Bronchial epithelial cell (primary cell): ENCODE measurements at regions not wholly inside any gene's neighbourhood (a gene's known extent, or its start where the extent isn't known, plus 50 kb on each side); places are given as distances from the start of the nearest gene placed in this dataset.

ENCODE experiments used
- DNase-seq: peaks from one replicate; pipeline ENCODE4 v3.0.0-alpha.2; 2010; ENCODE audit warnings: low read depth
- FAIRE-seq: peaks from 2 replicates; lab custom pipeline; 2011; peaks lifted over from hg19 to GRCh38; lab: Jason Lieb, UNC
- H3K27me3 ChIP-seq: 2 replicates; pipeline ENCODE4 v1.5.1; 2011; ENCODE audit warnings: low read length; ENCODE audit not compliant: control insufficient read depth, insufficient read depth
- H3K36me3 ChIP-seq: 2 replicates; pipeline ENCODE4 v1.5.1; 2011; ENCODE audit warnings: low read length; ENCODE audit not compliant: control insufficient read depth, insufficient read depth
- H3K4me3 ChIP-seq: 2 replicates; pipeline ENCODE4 v1.5.1; 2011; ENCODE audit warnings: mild to moderate bottlenecking, low read depth, low read length, control low read depth
- CTCF ChIP-seq: IDR thresholded peaks from 2 replicates; pipeline ENCODE4 v1.5.1; 2011; ENCODE audit warnings: mild to moderate bottlenecking, moderate library complexity, low read length, control low read depth, inconsistent platforms; ENCODE audit not compliant: insufficient read depth, severe bottlenecking

- Histone ChIP-seq H3K36me3 (no peaks in the 10 kb centered on the region), H3K27me3 (no peaks in the 10 kb centered on the region), H3K4me3 (no peak overlapping the region)
- DNase-seq = no peak
- FAIRE-seq = no peak
- TF ChIP-seq CTCF = no peak
These were observed 362.1 kb upstream of the CCL2 start for GRCh38 chr17:33892717-33893591.

- no peaks in the 10 kb centered on the region for H3K27me3 ChIP-seq
- no peak for FAIRE-seq
- no peak for TF ChIP-seq CTCF
- H3K4me3 ChIP-seq = no peak overlapping the region
- no peak for DNase-seq
- no peaks in the 10 kb centered on the region for H3K36me3 ChIP-seq
These were observed 359.6 kb upstream of the CCL2 start for GRCh38 chr17:33895491-33895890.

GRCh38 chr17:33896263-33896662, 358.8 kb upstream of the CCL2 start:
- H3K27me3 ChIP-seq = no peaks in the 10 kb centered on the region
- FAIRE-seq = no peak

GRCh38 chr17:33901085-33901484, 354.0 kb upstream of the CCL2 start:
- TF ChIP-seq CTCF = no peak
- Histone ChIP-seq H3K4me3 (no peak overlapping the region), H3K36me3 (no peaks in the 10 kb centered on the region), H3K27me3 (no peaks in the 10 kb centered on the region)
- DNase-seq (no peak), FAIRE-seq (peak; percentile 47)

More at GRCh38 chr17:33896263-33896662, 358.8 kb upstream of the CCL2 start:
- TF ChIP-seq CTCF = no peak
- H3K36me3 ChIP-seq = no peaks in the 10 kb centered on the region
- no peak overlapping the region for H3K4me3 ChIP-seq
- DNase-seq = no peak

- H3K36me3 ChIP-seq = no peaks in the 10 kb centered on the region
- DNase-seq = no peak
- TF ChIP-seq CTCF = no peak
- H3K4me3 ChIP-seq = no peak overlapping the region
- no peak for FAIRE-seq
- H3K27me3 ChIP-seq = no peaks in the 10 kb centered on the region
These were observed 352.1 kb upstream of the CCL2 start for GRCh38 chr17:33902901-33903449.
